ENCODE measurements at regions not wholly inside any gene's neighbourhood (a gene's known extent, or its start where the extent isn't known, plus 50 kb on each side); places are given as distances from the start of the nearest gene placed in this dataset.

DNA sequence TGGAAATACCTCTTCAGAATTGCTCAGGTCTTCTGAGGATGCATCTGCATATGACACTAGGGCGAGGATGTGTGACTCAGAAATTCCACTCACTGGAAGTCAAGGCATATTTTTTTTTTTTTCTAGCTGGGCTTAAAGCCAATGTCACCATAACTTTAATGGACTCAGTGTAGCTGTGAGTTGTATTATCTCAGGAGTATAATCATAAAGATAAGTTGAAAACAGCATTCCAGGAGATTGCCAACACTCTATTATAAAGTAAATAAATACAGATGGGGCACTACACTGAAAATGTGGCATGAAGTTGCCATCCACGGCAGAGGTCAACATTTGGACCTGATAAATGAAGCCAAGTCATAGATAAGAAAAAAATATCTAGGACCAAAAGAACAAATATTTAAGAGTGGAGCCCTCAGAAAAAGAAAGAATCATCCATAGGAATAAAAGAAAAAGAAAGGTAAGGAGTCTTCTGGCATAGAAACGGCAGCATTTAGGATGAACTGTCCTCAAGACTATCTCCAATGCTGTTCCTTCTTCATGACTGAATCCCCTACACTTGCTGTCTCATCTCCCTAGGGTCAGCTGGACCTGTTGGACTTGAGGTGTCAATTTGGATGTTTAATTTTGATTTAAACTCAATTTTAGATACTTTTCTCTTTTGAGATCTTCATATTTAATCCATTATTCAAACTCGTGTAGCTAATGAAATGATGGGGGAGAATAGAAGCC, 72.9 kb upstream of the CAV2 start:
- TF ChIP-seq, protein P1, sequence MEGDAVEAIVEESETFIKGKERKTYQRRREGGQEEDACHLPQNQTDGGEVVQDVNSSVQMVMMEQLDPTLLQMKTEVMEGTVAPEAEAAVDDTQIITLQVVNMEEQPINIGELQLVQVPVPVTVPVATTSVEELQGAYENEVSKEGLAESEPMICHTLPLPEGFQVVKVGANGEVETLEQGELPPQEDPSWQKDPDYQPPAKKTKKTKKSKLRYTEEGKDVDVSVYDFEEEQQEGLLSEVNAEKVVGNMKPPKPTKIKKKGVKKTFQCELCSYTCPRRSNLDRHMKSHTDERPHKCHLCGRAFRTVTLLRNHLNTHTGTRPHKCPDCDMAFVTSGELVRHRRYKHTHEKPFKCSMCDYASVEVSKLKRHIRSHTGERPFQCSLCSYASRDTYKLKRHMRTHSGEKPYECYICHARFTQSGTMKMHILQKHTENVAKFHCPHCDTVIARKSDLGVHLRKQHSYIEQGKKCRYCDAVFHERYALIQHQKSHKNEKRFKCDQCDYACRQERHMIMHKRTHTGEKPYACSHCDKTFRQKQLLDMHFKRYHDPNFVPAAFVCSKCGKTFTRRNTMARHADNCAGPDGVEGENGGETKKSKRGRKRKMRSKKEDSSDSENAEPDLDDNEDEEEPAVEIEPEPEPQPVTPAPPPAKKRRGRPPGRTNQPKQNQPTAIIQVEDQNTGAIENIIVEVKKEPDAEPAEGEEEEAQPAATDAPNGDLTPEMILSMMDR (IDR thresholded peaks at IDR 0.05) = no peak
- TF ChIP-seq POLR2A (IDR thresholded peaks at IDR 0.05) = no peak

Measured in uterus (tissue), 2 donors.